HuH-7.5 (cell line): ENCODE measurements at regions not wholly inside any gene's neighbourhood (a gene's known extent, or its start where the extent isn't known, plus 50 kb on each side); places are given as distances from the start of the nearest gene placed in this dataset.

Experiments
- DNase-seq: peaks from one replicate; pipeline ENCODE4 v3.0.0; 2011; ENCODE audit warnings: low spot score

DNA sequence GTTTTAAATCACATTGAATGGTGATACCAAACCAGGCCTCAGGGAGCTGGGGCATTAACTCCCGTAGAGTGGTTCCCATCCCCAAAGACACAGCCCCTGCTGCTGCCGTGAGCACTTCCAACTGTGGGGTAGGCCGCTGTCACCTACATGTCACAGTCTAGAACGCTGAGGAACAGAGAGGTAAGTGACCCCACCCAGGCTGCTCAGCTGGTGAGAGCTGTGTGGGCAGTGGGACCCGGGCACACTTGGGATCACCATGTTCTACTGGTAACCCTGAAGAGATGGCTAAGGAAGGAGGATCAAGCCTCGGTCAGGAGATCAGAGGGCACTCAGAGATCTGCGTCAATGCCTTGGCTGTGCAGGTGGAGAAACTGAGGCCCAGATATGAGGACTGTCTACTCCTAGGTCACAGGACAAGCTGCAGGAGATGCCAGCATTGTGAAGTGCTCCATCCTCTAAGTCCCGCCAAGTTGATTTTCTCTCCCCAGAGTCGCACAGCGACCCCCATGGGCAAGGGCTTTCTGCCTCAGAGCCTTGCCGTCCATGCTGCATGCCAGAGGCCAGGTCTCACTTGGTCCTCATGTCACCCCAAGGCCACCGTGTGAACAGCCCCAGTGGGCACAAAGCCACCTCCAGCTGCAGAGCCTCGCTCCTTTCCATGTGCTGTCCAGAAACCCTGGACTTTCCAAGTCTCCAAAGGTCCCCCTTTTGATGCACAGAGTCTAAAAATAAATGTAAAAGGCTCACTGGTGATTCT is 144.2 kb upstream of the OTOS start:
- DNase-seq: no peak

DNA sequence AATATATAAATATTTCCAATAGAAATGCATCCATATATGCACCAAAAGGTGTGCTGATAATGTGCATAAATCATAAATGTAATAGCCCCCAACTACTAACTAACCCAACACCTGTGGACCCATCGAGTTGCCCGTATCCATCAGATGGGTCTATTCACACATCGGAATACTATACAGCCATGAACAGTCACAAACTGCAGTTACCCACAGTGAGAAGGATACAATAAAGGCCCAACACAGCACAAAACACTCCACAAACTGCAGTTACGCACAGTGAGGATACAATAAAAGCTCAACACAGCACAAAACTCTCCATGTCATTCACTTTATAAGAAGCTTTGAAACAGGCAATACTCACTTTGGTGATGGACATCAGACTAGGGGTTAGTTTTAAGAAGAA is 145.3 kb upstream of the OTOS start:
- DNase-seq: no peak

DNA sequence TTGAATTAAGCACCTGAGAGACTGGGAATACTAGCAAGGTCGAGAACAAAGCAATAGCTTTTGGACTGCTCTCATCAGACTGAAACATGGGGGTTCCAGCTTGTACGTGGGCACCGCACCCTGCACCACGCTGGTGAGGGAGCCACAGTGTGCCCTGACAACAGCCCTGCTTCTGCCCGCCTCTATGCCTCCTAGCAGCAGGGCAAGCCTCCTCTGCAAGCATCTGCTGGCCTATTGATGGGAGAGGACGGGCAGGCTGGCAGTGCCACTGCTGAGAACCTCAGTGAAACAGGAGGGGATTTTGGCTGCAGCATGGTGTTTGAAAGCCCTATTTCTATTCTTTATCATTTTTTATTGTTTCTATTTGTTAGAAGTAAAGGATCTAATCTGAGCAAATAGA is 146.1 kb upstream of the OTOS start:
- DNase-seq: no peak

DNA sequence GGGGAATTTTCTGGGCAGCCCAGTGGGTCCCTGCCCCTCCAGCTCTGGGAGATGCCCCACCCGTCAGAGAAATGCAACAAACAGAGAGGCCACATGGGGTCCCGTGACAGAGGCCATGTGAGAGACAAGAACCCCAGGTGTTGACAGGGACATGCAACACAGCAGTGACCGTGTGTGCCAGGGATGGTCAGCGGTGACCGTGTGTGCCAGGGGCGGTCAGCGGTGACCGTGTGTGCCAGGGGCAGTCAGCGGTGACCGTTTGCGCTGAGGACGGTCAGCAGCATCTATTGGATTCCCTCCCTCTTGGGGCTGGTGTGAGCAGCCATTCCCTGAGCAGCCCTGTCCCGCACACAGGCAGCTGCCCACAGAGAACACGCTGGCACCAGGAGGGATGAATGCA is 146.6 kb upstream of the OTOS start:
- DNase-seq: no peak

DNA sequence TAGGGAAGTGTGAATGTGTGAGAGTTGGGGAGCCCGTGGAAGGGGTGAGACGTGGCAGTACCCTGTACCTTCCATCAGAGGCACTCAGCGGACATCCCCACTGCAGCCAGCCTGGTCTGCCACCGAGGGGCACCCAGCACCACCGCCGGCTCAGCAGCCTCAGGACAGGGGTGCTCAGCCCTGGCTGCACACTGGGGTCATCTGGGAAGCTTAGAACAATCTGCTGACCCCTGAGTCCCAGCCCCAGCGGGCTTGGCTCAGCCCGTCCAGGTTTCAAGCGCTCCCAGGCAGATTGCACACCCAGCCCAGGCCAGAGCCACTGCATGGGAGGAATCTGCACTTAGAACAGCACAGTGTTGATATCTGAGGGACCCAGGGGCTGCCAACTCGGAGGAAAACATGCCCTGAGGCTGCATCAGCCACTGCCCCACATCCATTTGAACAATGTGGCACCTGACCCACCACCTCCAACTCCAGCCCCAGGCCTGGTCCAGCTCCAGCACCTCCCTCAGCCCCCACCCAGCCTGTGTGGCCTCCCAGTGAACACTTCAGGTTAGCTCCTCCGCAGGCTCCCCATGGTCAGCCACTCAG is 147.1 kb upstream of the OTOS start:
- no peak for DNase-seq

DNA sequence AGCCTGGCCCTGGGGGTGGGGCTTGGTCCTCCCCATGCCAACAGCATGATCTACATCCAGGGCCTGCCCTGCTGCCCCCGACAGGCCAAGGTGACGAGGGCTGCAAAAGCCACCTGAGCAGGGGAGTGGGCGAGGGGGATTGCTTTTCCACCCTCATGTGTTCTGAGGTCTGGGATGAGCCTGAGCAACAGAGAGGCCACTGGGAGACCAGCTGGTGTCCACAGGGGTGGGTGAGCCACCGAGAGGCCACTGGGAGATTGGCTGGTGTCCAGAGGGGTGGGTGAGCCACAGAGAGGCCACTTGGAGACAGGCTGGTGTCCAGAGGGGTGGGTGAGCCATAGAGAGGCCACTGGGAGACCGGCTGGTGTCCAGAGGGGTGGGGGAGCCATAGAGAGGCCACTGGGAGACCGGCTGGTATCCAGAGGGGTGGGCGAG is 147.4 kb upstream of the GPC1 start:
- DNase-seq: no peak

DNA sequence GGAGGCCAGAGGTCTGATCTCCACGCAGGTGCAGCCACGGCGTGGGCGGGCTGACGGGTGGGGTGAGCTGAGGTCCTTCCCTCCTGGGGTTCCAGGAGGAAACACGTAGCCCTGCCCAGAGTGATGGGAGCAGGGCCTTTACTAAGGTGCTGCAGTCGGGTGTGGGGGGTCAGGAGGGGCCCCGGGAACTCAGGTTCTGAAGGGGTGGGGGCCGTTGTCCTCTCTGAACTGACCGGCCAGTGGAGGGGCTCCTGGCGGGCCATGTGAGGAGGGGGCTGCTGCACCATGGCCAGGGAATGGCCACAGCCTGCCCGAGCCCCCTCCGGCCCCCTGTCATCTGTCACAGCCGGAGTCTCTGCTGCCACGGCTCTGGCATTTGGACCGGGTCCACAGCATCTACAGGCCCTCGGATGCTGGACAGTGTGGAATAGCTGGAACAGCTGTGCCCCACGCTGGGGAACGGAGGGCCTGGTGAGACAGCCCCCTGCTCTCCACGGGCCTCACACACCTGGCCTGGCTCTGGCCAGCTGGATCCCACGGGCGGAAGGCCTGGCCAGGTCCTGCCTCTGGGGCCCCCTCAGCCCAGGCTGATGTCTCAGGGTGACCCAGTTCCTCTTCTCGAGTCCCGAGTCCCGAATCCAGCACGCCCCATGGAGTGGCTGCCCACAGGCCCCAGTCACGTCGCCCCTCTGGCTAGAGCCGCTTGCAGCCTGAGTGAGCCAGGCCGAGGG is 145.6 kb upstream of the GPC1 start:
- DNase-seq: no peak

DNA sequence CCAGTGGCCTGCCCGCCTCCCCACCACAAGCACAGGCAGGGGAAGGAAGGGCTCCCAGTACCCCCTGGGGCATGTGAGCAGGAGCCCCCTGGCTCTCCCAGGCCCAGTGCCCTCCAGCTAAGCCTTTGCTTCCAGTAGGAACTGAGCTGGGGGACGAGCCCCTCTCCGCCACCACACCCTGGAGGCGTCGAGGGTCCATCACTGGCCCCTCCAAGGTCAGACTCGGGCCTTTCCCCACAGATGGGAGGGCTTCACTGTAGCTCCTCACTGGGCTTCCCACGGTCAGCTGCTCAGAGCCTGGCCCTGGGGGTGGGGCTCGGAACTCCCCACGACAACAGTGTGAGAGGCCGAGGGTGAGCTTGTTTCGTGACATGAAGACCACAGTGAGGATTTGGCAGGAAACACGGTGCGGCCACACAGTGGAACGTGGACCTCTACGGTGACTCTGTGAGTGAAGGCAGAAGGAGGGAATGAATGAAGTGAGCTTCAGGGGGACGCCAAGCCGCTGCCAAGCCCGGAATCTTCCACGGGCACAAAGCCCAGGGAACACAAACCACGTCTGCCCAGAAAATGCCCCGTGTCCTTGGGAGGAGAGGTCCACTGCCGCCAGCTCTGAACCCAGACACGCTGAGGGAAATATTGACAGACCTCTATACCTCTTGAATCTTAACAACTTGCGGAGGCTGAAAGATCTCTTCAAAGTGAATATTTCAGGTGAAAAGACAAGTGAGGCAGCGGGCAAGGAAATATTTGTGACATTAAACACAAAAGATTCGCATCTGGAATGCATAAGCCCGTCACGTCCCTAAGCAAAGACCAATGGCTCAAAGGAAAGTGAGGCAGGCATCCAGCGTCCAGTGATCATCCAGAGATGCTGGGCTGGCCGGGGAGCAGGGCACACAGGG is 144.8 kb upstream of the GPC1 start:
- no peak for DNase-seq

DNA sequence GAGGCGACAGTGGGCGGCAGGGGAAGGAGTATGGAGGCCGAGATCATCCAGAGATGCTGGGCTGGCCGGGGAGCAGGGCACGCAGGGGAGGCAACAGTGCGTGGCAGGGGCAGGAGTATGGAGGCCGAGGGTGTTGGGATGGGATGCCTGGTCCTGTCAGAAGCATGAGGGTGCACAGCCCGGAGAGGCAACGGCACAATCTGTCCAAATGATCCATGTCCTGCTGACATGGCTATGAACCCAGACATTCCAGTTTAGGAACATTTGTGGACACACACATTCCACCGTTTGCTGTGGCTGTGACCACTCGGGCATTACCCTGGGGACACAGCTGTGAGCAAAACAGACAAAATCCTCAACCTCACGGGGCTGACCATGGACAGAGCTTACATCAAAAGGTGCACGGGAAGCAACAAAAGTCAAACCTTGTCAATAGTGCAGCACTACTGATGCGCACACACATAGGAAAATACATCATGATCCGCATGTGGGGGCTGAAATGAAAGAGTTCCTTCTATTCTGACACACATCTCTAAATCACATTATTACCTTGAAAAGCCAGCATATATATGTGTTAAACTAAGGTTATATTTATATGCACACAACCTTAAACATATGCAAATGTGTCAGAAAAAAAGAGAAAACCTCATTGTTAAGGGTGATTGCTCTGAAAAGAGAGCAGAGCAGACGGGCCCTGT is 144.0 kb upstream of the GPC1 start:
- DNase-seq: no peak

DNA sequence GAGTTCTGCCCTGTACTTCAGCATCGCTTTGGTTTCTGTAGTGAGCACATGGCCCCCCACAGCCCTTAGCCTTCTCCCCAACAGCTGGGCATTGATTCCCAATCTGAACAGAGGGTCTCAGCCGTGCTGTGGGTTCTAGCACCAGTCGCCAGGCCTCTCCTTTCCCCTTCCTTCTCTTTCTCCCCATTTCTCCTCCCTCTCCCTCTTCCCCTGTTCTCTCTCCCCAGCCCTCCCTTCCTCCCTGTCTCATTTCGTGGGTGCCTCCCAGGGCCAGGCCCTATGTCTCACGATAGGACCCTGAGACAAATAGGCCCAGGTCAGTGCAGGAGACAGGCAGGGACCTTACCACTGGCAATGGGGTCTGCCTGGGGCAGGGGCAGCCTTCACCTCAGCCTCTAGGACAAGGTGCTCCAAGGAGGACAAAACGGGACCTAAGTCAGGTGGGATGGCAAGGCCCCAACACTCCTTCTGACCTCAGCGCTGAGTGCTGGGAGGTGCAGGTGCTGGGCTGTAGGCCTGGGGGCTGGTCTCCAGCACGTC is 143.4 kb upstream of the GPC1 start:
- DNase-seq: no peak

DNA sequence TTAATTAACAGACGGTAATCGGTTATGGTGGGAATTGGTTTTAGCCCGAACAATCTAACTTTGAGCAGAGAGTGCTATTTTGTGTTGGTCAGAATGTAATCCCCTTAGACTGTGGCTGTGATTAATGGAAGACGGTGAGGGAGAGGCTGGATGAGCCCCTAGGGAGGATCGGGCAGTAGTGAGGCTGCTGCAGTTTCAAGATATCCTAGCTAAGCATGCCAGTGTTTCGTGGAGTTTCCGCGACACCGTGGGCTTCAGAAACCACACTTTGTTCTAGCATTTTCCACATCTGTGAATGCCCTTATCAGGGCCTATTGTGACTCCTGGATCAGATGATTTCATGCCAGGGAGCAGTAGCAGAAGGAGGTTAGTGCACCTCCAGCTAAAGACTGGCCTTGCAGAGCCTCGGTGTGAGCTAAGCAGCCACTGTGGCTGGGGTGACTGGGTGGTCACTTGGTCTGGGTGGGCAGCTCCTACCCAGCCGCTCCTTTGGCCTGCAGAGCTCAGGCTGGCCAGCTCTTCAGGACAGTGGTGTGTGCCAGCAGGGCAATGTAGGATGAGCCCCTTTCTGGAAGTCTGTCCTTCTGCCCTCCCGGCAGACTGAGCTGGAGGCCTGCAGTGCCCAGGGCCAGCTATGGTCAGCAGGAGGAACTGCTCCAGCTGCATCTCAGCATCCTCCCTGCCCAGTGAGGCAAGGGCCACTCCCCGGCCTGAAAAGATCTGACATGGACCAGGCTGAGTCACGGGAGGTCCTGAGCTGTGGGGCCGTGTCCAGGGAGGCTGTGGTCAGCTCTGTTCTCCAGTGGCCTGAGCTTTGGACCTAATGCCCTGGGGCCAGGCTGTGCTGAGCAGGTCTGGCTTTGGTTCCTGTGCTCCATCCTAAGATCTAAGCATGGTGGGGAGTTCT is 142.6 kb upstream of the GPC1 start:
- no peak for DNase-seq

DNA sequence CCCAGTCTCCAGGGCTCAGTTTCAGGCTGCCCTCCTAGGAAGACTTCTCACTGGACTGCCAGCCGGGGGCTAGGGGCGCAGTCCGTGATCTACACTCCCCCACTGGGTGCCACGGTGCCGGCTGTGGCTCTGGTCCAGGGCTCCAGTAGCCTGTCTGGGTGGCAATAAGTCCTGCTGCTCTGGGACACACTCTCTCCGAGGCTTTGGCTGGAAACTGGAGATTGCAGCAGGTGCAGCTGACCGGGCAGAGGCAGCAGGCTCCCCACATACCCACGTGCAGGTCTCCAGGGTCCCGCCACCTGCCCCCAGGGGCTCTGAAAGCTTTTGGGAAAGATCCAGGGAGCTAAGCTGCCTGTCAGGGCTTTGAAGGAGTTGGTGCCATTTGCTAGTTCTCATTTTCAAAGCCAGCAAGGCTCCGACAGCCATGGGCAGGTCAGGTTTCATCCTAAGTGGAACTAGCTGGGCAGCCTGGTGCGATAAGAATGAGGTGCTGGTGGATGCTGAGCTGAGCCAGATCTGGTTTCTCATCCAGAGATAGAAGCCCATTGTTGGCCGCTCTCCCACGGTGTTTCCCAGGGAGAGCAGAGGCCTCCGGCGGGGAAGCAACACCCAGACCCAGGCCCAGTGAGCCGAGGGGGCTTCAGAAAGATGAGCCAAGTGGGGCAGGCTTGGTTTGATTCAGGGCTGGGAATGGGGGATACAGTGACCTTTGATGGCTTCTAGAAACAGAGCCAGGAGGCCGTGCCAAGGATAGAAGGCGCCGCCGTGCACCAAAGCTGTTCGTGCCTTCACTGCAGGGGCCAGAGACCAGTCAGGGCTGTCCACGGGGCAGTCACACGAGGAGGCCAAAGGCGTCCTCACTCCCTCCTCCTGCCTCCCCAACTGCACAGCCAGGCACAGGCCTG is 141.7 kb upstream of the GPC1 start:
- DNase-seq: no peak

DNA sequence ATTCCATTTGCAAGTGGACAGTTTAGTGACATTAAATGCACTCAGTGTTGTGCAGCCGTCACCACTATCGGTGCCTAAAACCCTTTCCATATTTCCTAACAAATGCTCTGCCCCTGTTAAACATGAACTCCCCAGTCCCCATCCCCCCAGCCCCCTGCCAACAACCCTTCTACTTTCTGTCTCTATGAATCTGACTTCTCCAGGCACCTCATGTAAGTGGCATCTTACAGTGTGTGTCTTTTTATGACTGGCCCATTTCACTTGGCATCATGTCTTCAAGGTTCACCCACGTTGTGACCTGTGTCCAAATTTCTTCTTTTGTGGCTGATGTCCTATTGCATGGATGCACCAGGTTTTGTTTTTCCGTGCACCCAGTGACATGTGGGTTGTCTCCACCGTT is 140.9 kb upstream of the GPC1 start:
- DNase-seq: no peak

DNA sequence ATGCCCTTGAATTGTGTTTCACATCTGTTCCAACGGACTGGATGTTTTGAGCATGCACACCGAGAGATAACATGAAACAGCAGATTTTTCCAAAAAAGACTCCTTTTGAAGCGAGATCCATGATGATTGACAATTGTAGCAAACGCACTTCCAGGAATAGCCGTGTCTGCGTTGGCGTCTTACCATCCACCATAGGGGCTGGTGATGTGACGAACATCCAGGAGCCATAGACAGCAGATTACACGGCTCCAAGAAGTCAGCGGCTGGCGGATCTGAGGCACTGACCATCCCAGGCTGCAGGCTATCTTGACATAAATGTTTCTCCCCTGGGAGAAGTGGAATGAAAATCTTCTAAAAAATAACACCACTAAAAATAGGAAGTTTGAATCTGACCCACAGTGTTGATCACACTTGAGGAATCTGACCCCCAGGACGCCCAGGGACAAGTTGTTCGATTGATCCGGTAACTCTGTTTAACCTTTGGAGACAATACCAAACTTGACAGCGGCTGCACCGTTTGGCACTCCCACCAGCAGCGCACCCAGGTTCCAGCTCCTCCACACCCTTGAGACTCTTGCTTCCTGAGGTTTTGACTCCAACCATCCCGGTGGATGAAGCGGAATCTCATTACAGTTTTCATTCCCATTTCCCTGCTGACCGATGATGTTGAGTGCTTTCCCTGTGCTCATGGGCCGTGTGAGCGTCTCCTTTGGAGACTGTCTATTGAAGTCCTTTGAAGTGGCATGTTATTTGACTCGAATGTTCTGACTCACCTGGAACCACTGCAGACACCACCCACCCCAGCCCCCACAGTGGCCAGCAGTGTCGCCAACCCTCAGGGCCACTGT is 140.0 kb upstream of the GPC1 start:
- DNase-seq: no peak

DNA sequence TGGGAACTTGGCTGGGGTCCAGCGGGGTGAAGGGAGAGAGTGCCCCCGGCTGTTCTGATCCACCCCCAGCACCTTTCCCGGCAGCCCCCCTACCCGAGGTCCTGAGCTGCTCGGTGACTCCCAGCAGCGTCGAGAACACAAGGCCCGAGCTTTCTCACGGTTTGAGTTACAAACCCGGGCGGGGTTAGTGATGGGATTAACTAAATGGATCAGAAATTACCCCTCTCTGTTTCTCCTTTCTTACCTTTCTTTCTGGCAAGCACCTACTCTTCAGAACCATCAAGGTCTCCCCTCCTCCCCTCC is 139.4 kb upstream of the GPC1 start:
- DNase-seq: no peak

DNA sequence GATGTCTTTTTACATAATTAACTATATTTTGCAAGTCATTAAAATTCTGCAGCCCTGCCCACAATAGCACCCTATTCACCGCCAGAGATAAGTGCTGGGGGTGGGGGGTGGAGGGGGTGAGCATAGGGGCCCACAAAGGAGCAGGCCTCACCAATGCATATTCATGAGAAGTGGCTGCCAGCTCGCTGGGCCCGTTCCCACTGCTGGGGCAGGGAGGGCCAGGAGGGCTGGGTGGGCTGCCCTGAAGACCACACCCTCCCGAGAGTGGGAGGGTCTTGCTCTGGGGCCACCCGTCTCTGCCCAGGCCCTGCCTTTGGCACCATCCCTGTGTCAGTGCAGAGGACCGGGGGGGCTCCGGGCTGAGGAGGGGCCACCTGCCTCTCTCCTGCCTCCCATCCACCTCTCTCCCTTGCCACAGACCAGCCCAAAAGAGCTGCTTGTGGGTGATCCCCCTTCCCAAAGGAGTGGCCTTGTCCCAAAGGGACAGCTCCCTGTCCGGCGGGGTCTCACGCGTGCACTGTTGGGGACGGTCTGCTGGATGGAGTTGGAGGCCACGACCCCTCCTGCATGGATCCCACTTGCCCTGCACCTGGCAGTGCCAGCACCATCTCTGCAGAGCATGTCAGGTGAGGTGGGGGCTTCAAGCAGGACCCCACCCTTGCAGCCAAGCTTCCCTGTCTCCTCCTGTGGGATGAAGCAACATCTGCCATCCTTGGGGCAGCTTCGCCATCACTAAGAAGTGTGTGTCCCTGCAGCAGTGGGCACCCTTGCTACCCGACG is 138.8 kb upstream of the GPC1 start:
- DNase-seq: no peak

DNA sequence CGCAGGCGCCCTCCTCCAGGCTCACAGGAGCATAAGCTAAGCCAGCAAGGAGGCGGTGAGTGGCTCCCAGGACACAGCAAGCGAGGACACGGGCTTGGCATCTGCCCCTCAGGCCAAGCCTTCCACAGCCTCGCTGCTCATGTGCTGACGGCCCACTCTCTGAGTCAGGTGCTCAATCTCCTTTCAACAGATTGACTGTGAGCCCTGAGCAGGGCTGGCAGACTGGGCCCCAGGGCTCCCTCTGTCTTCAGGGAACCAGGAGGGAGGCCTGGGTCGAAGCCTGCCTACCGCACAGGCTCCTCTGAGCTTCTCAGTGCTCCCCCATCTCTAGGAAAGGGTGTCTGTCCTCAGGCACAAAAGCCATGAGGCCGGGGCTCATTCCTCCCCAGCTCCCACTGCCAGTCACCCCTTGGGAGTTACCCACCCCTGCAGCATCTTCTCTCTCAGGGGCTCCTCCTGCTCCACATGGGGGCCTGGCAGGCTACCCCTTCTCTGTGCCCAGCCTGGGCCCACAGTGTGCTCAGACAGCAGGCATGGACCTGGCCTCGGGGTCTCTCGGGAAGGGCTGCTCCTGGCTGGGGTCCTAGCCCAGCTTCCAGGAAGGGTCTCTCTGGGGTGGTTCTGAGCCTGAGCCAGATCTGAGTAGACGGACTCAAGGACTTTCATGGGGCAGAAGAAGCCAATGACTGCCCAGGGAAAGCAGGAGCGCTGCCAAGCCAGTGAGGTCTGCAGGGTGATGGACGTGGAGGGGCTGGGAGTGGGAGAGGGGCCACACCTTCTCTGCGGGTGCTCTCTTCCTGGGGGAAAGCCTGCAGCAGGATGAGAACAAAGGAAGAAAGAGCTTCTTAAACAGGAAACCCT is 138.0 kb upstream of the GPC1 start:
- DNase-seq: no peak
